Stimulated activated CD4-positive, alpha-beta T cell treated with anti-CD3 and anti-CD28 coated beads, Interleukin-2, amount 100 ng/mL, for 48 hours (primary cell): ENCODE measurements at regions not wholly inside any gene's neighbourhood (a gene's known extent, or its start where the extent isn't known, plus 50 kb on each side); places are given as distances from the start of the nearest gene placed in this dataset.

Experiments used
- DNase-seq, 2 donors: peaks; one replicate each; pipeline ENCODE4 v3.0.0-alpha.2; 2020

DNA sequence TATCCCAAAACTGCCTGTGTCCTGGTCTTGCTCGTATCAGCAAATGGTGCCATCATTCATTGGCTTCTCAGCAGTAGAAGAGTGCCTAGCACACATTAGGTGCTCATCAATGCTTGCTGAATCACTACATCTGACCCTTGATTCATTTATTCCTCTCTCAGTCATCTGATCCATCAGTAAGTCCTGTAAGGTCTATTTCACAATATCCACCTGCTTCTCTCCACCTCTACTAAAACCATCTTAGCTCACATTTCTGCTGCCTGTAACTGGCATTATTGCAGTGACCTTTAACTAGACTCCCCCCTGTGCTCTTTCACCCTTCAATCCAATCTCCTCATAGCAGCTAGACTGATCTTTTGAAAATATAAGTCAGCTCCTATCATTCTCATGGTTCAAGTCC lies 387.6 kb upstream of the SPRED2 start:
- DNase-seq, result no peak

DNA sequence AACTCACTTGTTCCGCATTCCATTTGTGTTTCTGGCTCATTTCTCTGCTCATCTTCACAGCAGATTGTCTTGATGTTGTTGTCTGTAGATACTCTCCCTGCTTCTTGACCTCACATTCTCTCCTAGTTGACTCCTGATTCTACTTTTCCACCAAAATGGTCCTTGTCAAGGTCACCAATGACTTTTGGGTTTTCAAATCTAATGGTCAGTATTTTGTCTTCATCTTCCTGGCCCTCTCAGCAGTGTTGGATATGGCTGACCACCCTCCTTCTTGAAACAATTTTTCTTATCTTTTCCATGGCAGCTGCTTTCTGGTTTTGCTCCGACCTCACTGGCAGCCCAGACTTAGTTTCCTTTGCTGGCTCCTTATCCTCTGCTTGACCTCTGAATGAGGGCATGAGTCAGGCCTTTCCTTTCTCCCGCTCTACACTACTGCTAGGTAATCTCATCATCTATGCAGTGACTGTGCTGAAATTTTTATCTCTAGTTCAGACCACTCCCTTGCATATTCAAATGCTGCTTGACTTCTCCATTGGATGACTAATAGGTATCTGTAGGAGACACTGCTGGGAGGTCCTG lies 386.6 kb upstream of the SPRED2 start:
- DNase-seq, result no peak

DNA sequence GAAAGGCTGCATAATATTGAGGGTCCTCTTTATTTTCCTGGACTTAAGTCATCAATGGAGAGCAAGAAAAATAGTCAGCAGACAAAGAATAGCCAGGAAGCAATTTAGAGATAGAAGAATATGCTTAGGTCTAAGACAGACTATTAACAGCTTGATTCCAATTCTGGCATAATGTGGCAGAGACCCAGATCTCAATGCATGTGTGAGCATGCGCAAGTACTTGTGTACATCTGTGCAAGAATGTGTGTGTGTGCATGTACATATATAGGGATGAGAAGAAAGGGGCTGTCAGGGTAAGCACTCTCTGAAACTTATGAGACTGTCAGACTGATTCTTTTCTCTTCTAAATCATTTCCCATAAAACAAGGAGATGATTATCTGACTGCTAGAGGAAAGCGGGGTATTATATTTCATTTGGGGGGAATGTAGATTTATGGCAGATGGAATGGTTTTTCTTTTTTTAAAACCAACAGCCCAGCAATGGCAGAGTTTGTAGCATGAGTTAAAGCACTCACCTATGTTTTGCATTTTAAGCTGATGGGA lies 381.3 kb upstream of the SPRED2 start:
- DNase-seq, result no peak

DNA sequence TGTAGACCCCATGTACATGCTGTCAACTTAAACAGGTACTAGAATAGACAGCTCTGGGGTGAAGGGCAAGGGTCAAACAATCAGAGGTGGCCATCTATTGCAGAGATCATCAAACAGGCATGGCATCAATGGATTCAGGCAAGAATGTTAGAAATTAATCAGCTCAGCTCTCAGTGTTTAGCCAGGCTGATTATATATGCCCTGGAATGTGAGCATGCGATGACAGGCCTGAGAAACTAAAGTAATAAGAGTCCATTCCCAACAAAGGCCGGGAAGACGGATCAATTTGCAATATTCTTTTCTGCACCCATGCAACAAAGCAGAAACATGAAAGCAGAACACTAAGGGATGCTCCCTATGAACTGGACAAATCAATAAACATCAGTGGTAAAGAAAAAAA lies 380.5 kb upstream of the SPRED2 start:
- no peak for DNase-seq

DNA sequence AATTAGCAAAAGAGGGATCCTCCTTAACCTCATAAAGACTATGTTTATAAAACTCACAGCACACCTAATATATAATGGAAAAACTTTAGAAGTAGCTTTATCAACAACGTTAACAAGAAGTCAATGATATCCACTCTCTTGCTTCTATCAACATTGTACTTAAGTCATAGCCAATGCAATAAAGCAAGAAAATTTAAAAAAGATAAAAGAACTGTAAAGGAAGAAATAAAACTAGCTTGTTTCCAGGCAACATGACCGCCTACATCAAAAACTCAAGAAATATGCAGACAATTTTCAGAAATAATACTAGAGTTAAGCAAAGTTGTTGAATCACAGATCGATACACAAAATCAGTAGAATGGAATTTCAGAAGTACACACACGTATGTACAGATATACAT lies 375.5 kb upstream of the SPRED2 start:
- DNase-seq, result no peak

DNA sequence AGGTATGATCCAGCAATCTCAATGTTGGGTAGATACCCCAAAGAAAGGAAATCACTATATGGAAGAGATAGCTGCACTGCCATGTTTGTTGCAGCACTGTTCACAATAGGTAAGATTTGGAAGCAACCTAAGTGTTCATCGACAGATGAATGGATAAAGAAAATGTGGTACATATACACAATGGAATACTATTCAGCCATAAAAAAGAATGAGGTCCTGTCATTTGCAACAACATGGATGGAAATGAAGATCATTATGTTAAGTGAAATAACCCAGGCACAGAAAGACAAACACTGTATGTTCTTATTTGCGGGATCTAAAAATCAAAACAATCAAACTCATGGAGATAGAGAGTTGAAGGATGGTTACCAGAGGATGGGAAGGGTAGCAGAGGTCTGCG lies 372.4 kb upstream of the SPRED2 start:
- DNase-seq, result no peak

DNA sequence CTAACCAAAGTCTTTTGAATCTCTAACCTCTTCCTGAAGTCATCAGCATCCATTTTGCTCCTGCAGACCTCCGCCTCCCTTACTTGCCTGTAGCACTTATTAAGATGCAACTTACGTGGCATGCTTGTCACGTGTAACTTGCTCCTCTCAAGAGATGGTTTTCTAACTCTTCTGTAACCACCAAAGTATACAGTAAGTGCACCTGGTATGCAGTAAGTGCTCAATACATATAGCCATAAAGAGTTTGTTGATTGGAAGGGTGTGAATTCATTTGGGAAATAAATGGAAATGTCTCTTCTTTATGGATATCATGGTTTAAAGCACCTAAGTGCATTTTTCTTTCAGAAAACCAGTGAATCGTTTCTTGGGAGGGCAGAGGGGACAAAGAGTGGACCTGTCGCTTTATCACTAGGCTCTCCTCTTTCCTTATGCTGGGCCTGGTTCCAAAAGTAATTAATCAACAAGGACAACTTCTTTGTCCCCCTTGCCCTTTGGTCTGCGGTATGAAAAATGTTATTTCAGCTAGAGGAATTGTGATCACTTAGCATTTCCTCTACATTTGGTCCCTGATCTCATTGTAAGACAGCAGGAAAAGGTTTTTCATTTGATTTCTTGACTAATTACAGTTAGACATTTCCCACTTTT lies 370.0 kb upstream of the SPRED2 start:
- no peak for DNase-seq

DNA sequence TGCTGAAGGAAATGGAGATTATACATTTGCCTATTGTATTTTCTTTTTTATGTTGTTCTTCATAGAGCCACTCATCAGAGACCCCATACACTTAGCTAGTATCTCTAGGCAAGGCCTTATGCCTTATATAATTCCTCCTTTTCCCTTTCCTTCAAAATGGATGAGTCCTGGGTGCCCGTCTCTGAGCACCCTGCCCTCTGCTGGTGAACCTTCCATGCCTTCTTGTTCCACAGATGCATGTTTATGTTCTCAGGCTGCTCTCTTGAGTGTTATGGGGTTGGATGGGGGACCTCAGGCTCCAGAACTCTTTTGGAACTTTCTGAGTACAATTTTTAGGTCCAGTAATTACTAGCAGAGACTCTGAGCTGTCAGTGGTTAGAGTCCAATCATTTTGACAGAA lies 368.6 kb upstream of the SPRED2 start:
- no peak for DNase-seq

DNA sequence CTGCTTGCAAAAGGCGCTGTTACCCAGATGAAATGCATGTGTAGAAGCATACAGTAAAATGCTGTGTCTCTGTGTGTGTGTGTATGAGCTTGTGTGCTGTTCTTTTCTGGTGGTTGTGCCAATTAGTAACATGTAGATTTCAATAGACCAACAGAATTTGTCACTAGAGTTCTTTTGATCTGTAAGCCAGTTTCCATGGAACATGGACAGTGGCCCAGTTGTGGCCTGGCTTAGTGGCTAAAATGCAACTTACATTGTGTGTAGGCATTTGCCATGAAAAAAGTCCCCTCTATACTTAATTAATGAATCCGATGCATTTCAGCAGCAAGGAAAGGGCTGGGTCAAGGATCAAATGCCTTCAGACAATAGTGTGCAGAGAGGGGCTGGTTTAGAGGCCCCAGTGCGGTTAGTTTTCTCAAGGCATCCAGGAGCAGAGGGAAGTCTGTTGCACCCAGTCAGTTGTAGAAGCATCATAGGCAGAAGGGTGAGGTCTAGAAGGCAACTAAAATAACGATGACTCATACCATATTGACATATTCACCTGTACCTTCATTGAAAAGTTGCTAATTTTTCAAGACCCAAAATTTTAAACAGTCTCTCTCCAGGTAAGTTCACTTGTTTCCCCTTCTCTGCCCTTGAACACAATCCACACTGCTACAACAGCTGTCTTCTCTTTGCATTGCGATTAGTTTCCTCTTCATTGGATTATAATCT lies 366.9 kb upstream of the SPRED2 start:
- DNase-seq, result no peak

DNA sequence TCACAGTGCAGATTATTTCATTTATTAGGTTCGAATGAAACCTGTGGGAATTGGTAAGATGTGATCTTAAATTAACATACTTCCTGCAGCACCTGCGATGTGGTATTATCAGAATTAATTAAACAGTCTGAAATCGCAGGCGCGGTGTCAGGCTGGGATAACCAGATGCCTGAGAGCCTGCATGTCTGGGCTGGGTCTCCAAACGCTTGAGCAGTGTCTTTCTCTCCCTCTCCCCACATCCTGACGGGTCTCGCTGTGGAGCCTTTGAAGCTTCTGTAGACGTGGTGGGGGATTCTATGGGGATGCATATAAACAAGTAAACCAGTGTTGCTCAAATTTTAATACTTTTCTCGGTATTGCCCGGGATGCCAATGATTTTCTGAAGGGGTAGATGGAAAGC lies 366.2 kb upstream of the SPRED2 start:
- no peak for DNase-seq

DNA sequence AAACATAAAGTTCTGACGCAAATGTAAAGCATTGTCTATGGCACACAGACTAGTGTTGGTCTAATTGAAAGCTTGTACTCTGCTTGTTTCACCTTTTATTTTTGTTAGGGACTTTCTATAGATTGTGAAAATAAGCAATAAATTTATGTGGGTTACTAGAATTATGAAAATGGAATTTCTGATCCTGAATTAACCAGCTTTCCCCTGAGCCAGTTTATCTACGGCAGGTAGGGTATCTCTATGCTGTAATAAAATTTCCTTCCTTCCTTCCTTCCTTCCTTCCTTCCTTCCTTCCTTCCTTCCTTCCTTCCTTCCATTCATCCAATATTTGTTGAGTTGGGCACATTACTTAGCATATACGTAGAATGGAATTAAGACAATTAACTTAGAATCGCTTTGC lies 362.6 kb upstream of the SPRED2 start:
- DNase-seq, result no peak

DNA sequence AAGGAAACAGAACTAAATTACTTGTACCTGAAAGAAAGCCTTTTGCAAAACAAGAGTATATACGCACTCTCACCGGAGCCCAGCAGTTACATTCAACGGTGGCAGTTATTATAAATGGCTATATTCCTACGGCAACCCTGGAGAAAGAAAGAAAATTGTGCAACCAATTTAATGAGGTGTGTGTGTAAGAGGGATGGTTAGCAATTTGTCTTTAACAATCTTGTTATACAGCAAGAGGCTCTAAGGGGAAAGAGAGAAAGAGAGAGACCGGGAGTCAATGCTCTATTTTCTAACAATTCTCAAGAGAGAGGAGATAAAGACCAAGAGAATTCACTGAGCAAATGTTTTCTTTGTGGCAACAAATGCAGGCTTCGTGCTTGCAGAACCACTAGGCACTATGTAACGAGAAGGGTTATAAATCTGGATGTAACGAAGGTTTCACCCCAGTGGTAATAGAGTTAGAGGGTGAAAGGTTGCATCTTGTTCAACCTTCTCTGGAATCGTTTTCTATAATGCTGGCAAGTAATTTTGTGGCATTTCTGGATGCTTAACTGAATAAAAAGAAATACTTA lies 359.1 kb upstream of the SPRED2 start:
- no peak for DNase-seq

DNA sequence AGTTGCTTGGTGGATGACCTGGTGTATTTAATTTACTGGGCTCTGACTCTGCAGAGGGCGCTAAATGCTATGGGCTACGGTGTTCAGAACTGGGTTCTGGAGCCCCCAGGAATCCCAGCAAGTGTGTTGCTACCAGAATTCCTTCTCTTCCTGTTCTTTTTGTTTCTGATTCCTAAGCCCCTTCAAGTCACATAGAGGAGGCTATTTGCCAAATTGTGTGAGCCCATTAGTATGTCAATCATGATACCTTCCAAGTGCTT lies 358.2 kb upstream of the SPRED2 start:
- DNase-seq, result no peak

DNA sequence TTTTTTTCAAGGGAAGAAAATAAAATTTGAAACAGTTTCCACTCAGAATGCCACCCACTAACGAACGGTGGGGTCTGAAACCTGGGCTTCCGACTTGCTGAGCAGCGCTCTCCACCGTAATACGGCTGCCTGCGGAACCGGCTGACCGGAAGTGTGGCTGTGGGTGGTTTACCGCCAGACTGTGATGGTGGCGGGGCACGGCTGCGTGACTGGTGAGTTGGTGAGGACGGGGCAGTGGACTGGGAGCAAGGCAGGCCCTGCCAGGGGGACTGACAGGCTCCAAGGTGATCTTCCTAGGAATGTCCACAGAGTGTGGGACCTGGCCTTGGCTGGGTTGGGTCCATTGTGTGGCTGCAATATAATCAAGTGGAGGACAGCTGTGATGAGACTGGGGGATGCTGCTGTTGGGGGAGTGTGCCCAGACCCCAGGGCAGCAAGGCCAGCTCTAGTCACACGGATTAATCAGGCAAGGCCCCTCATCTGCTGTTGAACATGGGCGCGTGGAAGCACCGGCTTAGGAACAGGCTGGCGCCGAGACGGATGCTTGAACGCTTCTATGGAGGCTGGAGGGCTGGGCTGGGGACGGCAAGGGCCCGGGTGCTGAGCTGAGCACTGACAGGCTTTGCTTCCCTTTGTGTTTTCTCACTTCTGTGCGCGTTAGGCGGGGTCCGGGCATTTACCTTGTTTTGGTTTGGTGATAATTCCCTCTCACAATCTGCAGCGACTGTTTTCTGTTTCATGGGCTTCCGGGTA lies 357.7 kb upstream of the SPRED2 start:
- DNase-seq, result no peak

DNA sequence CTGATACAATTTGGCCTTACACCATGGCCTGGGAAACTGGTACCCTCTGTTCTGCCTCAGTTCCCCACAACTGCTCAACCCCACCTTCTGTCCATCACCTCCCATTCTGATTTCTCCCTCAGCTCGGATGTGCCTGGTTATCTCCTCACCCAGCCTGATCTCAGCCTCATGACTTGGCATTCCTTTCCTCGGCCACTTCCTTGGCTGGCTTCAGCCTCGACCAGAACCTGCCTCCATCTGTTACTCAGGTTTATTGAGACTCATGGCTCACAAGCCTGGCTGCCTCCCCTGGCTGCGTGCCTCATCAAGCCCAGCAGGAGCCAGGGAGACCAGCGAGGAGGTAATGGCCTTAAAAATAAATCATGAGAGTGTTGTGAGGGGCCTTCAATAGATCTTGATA lies 356.2 kb upstream of the SPRED2 start:
- no peak for DNase-seq

DNA sequence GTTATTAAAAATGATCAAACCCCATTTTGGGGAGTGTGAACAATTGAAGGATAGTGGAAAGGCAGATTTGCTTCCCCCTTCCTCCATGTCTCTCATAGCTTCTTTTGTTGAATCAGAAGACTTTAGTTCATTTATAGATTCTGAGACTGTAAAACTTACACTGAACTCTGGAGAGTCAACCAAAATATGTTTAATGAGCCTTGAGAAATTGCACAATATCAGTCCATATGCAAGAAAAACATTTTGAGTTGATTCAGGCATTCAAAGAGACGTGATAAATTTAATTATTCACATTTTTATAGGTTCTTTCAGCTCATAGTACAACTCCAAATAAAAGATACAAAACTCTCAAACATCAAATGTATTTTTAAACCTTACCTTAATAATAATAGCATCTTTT lies 354.4 kb upstream of the SPRED2 start:
- DNase-seq, result no peak

DNA sequence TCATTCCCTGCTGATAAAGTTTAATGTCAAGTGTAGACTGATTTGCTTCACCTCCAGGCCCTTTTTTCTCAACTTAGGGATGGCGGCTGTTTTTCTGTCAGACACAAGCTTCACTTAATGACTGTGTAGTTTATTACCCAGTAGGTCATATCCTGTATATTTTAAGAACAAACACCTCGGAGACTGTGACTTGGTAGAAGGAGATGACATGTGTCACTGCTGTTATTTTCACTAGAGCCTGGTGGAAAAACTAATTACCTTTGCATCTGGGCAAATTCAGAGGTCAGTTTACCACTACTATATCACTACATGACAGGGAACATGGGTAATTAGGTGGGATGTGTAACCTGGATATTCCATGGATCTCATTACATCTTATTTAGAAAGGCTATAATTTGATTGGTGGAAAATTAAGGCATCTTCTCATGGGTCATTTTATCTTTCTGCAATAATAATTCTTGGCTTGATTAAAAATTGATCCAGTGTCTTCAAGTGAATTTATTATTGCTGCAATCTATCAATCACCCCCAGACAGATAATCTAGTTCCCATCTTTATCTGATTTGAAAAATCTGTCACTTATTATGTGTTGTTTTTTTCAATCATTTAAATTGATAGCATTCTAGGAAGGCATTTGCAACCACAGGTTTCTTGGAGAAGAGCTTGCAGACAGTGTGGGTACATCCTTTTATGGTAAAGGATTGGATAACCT lies 353.8 kb upstream of the SPRED2 start:
- no peak for DNase-seq

DNA sequence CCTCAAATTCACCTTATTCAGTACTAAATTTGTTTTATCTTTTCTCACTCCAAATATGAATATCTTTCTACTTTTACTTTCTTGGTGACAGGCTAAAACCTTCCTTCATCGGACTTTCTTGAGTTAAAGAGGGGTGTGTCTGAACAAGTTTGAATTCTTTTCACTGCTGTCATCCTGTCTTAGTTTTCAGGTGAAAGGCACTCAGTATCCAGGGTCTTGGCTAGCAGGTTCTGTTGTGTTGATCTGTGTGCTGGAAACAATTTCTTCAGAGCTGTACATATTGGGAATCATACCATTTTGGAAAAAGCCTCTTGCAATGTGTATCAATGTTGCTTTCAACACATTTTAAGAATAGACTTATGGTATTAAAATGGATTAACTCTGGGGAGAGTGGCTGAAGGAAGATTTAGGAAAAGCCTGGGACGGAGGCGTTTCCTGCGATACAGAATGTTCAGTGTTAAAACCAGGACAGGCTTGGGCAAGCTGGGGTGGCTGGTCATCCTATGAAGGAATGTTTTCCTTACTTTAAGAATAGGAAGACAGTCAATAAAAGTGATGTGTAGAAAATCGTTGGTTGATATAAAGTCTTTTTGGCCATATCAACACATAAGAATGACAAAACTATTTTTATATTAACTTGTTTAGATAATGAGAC lies 350.7 kb upstream of the SPRED2 start:
- DNase-seq, result no peak

DNA sequence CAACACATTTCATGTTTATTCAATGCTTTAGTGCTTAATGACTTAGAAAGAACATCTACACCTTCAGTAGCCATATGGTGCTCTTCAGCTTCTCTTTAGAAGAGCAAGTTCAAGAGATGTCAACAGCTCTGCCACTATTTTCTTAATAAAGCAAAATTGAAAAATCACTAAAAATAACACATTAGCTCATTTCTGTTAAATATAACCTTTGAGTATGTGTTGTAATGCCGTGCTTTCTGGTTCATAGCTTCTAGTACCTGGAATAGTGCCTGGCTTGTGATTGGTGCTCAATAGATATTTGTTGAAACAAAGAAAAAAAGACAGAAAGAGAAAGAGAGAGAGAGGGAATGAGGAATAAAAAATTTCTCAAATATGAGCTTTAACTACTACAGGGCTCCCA lies 349.8 kb upstream of the SPRED2 start:
- no peak for DNase-seq

DNA sequence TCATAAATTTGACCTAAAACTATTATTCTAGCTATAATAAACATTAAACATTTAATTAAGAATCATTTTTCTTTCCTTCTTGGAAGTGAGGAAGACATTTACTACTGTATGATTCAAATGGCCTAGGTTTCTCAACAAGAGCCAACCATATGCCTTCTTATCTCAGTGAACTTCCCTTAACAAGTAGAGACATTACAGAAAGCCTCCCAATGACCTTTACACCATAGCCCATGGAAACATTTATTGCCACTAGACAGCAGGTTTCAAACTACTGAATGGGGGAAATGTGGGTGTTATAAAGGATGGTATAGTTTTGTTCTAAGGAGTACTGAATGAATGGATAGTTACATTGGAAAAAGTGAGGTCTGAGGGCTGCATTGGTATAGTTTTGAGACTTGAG lies 349.4 kb upstream of the SPRED2 start:
- no peak for DNase-seq

DNA sequence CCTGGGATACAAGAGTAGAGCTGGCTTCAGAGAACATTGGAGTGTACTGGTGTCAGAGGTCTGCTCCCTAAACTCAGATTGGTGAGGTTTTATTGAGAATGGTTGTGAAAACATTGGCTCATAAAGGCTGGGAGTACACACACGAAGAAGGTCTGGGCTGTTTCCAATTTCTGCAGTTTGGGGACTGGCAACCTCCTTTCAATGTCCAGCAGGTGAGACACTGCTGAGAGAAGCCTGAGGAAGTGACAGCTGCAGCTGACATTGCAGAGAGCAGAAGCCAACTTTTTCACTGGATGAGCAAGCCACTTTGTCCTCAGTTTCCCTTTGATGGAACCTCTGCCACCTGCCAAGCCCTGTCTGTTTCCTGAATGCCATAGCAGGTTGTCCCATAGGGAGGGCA lies 346.6 kb upstream of the SPRED2 start:
- no peak for DNase-seq

DNA sequence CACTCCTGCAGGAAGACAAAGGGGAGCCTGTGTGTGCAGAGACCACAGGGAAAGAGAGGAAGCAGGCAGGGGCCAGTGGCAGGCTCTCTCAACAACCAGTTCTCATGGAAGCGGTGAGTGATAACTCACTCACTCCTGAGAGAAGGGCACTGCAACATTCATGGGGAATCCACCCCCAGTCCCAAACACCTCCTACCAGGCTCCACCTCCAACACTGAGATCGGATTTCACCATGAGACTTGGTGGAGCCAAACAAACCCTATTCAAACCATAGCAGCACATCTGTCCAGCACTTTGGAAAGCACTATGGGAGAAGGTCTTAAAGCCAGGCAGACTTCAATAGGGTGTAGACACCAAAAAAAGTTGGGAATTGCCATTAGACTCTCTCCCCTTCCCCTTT lies 345.7 kb upstream of the SPRED2 start:
- DNase-seq, result no peak
